22Rv1 (cell line): ENCODE measurements at regions not wholly inside any gene's neighbourhood (a gene's known extent, or its start where the extent isn't known, plus 50 kb on each side); places are given as distances from the start of the nearest gene placed in this dataset.
"Not testable (repeated sequence)": the region's sequence is repeated elsewhere in the genome, so short reads cannot be mapped to it uniquely, and the experiment has no call there.

Experiments used
- ZFX ChIP-seq: fragments of 450-650 bp; IDR thresholded peaks from 2 replicates; pipeline ENCODE4 v1.6.1; 2017; ENCODE audit warnings: antibody characterized with exemption, borderline replicate concordance
- TF ChIP-seq, protein P1 (sequence below): fragments of 450-650 bp; IDR thresholded peaks from 2 replicates; pipeline ENCODE4 v1.5.1; 2017; ENCODE audit warnings: mild to moderate bottlenecking

DNA sequence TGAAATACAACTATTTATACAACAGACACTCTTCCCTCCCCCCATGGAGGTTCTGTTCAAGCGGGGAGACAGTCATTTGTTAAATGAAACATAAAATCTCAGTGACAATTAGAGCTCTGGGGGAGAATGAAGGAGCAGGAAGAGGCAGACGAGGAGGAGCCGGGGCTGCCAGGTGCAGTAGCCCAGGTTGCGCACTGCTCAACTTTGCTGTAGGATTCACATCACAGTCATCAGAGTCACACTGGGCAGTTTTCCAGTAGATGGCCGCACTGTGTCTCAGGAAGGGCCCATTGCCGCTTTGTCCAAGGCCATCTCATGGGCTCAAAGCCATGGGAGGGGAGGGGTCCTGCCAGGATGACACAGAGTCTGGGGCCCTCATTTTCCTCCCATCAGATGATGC lies 342.4 kb downstream of the ADGRD1 start:
- TF ChIP-seq, protein P1, sequence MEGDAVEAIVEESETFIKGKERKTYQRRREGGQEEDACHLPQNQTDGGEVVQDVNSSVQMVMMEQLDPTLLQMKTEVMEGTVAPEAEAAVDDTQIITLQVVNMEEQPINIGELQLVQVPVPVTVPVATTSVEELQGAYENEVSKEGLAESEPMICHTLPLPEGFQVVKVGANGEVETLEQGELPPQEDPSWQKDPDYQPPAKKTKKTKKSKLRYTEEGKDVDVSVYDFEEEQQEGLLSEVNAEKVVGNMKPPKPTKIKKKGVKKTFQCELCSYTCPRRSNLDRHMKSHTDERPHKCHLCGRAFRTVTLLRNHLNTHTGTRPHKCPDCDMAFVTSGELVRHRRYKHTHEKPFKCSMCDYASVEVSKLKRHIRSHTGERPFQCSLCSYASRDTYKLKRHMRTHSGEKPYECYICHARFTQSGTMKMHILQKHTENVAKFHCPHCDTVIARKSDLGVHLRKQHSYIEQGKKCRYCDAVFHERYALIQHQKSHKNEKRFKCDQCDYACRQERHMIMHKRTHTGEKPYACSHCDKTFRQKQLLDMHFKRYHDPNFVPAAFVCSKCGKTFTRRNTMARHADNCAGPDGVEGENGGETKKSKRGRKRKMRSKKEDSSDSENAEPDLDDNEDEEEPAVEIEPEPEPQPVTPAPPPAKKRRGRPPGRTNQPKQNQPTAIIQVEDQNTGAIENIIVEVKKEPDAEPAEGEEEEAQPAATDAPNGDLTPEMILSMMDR, result not testable (repeated sequence)
- not testable (repeated sequence) for TF ChIP-seq ZFX
